ENCODE measurements at regions not wholly inside any gene's neighbourhood (a gene's known extent, or its start where the extent isn't known, plus 50 kb on each side); places are given as distances from the start of the nearest gene placed in this dataset.

DNA sequence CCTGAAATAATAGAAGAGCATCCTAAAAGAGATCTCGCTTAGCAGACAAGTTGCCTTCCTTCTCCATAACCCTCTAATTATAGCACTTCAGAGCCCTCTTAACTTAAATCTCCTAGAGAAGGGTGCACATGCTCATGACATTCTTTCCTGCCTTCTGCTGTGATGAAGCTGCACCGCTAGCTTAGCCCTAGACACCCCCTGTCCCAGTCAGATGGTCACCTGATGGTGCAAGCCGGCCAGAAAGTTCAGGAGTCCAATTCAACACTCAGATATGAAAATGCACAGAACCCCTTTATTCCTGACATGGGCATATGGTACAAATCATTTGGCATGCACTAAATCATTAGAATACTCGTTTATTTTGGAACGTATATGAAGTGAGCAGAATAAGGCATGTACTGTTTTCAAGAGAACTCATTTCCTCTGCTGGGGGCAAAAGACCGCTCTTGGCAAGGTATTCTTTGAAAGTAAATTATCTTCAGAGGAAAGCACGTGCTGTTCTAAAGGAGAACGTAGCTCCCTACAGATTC, 420.4 kb upstream of the PROK2 start:
- peaks cover 4% of the 10 kb centered on the region for H3K36me3 Mint-ChIP-seq
- no peak for DNase-seq
- no peaks in the 10 kb centered on the region for H3K4me1 Mint-ChIP-seq
- no peaks in the 10 kb centered on the region for H3K36me3 ChIP-seq (ENCODE audit: control insufficient read depth, insufficient read depth, low read length)
- H3K27ac Mint-ChIP-seq: no peak overlapping the region
- ATAC-seq (ENCODE audit: low read depth in 2 of 2): no peak
- H3K27ac ChIP-seq (ENCODE audit: insufficient read depth, low read length, poor library complexity, severe bottlenecking): no peak overlapping the region
- H3K27me3 ChIP-seq (ENCODE audit: control insufficient read depth, insufficient read depth, low read length): peaks cover 3% of the 10 kb centered on the region
- H3K4me3 Mint-ChIP-seq: no peak overlapping the region
- H3K27me3 Mint-ChIP-seq: peaks cover 31% of the 10 kb centered on the region
- peaks cover 6 to 7% of the 10 kb centered on the region in 2 experiments for H3K9me3 ChIP-seq (ENCODE audit: control insufficient read depth in 2 of 2, low read length in 2 of 2)
- no peak overlapping the region for H3K4me3 ChIP-seq (ENCODE audit: low read depth, low read length)
- peaks cover 0 to 12% (median 1%) of the 10 kb centered on the region in 7 donors for H3K9me3 Mint-ChIP-seq
- no peaks in the 10 kb centered on the region for H3K4me1 ChIP-seq (ENCODE audit: control insufficient read depth, insufficient read depth, low read length, poor library complexity, severe bottlenecking)

DNA sequence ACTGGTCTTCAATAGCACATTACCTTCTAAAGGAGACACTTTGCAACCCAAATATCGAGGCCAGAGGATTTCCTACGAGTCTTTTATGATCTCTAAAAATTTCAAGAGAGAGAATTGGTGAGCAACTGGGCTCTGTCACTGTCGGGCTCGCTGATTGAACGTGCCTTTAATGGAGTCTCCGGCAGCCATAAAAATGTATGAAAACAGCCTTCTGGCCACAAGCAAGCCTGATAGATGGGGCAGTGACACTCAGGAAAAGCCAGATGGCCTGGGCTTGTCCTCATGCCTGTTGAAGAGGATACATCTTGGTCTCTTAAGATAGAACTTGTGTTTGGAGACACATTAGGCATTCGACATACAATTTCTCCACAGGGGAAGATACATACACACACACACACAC, 419.5 kb upstream of the PROK2 start:
- peaks cover 0 to 22% (median 2%) of the 10 kb centered on the region in 7 donors for H3K9me3 Mint-ChIP-seq
- no peak for DNase-seq
- Histone ChIP-seq H3K36me3 (ENCODE audit: control insufficient read depth, insufficient read depth, low read length) (no peaks in the 10 kb centered on the region), H3K4me1 (ENCODE audit: control insufficient read depth, insufficient read depth, low read length, poor library complexity, severe bottlenecking) (no peaks in the 10 kb centered on the region), H3K9me3 (ENCODE audit: control insufficient read depth in 2 of 2, low read length in 2 of 2) (peaks cover 7 to 10% of the 10 kb centered on the region in 2 experiments), H3K27me3 (ENCODE audit: control insufficient read depth, insufficient read depth, low read length) (peaks cover 3% of the 10 kb centered on the region), H3K27ac (ENCODE audit: insufficient read depth, low read length, poor library complexity, severe bottlenecking) (no peak overlapping the region), H3K4me3 (ENCODE audit: low read depth, low read length) (no peak overlapping the region)
- no peaks in the 10 kb centered on the region for H3K4me1 Mint-ChIP-seq
- no peak overlapping the region for H3K27ac Mint-ChIP-seq
- no peak overlapping the region for H3K4me3 Mint-ChIP-seq
- H3K27me3 Mint-ChIP-seq: peaks cover 31% of the 10 kb centered on the region
- no peak for ATAC-seq (ENCODE audit: low read depth in 2 of 2)
- peaks cover 4% of the 10 kb centered on the region for H3K36me3 Mint-ChIP-seq

DNA sequence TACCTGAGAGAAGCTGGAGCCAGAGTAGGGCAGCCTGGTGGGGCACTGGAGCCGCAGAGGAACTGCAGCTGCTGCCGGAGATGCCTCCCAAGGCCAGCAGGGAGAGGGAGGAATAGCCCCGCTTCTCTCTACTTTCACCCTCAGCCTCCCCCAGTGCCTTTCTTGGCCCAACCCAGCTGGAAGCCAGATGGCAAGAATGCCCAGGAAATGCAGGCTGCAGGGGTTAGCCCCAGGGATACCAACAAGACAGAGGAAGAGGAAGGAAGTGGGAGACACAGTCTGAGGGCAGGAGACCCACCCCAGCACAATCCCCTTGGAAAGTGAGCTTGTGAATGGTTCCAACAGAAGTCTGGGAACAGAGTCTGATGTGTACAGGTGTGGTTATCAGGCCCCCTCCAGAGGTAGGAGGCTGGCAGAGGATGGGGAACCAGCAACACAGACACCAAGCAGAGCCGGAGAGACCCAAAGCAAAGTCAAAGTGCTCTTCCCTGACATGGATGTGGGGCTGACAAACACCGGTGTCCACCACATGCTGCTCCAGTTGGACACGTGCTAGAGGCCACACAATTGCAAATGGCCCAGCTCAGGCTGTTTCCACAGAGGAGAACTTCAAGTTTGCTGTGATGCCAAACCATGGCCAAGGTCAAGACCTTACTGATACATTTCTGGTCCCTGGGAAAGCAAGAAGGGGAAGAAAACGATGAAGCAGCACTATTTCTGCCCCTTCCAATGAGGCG, 418.8 kb upstream of the PROK2 start:
- Mint-ChIP-seq H3K9me3 (peaks cover 0 to 24% (median 3%) of the 10 kb centered on the region in 7 donors), H3K27ac (no peak overlapping the region), H3K27me3 (peaks cover 31% of the 10 kb centered on the region), H3K4me1 (no peaks in the 10 kb centered on the region), H3K36me3 (peaks cover 4% of the 10 kb centered on the region), H3K4me3 (no peak overlapping the region)
- peaks cover 7 to 10% of the 10 kb centered on the region in 2 experiments for H3K9me3 ChIP-seq (ENCODE audit: control insufficient read depth in 2 of 2, low read length in 2 of 2)
- H3K36me3 ChIP-seq (ENCODE audit: control insufficient read depth, insufficient read depth, low read length): no peaks in the 10 kb centered on the region
- H3K27me3 ChIP-seq (ENCODE audit: control insufficient read depth, insufficient read depth, low read length): peaks cover 3% of the 10 kb centered on the region
- H3K4me1 ChIP-seq (ENCODE audit: control insufficient read depth, insufficient read depth, low read length, poor library complexity, severe bottlenecking): no peaks in the 10 kb centered on the region
- H3K27ac ChIP-seq (ENCODE audit: insufficient read depth, low read length, poor library complexity, severe bottlenecking): no peak overlapping the region
- no peak for ATAC-seq (ENCODE audit: low read depth in 2 of 2)
- no peak overlapping the region for H3K4me3 ChIP-seq (ENCODE audit: low read depth, low read length)
- DNase-seq: no peak

DNA sequence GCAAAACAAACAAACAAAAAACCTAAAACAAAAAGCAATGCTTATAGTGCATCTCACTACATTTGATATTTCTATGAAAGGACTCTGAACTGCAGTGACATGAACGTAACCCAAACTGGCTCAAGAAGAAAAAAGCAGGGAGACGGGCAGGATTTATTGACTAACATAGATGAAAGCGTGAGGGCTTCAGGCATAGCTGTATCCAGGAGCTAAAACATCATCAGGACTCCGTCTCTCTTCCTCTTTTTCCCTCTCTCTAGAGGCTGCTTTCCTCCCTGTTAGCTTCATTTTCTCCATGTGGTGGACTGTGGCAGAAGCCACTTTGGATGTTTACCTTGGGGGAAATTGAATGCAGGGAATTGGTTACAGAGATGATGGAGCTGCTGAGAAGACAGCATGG, 418.2 kb upstream of the PROK2 start:
- Histone ChIP-seq H3K27ac (ENCODE audit: insufficient read depth, low read length, poor library complexity, severe bottlenecking) (no peak overlapping the region), H3K4me1 (ENCODE audit: control insufficient read depth, insufficient read depth, low read length, poor library complexity, severe bottlenecking) (no peaks in the 10 kb centered on the region), H3K9me3 (ENCODE audit: control insufficient read depth in 2 of 2, low read length in 2 of 2) (peaks cover 7 to 10% of the 10 kb centered on the region in 2 experiments), H3K36me3 (ENCODE audit: control insufficient read depth, insufficient read depth, low read length) (no peaks in the 10 kb centered on the region), H3K27me3 (ENCODE audit: control insufficient read depth, insufficient read depth, low read length) (peaks cover 3% of the 10 kb centered on the region), H3K4me3 (ENCODE audit: low read depth, low read length) (no peak overlapping the region)
- no peak overlapping the region for H3K4me3 Mint-ChIP-seq
- H3K27me3 Mint-ChIP-seq: peaks cover 31% of the 10 kb centered on the region
- no peaks in the 10 kb centered on the region for H3K4me1 Mint-ChIP-seq
- no peak for DNase-seq
- H3K27ac Mint-ChIP-seq: no peak overlapping the region
- H3K9me3 Mint-ChIP-seq: peaks cover 0 to 24% (median 3%) of the 10 kb centered on the region in 7 donors
- no peak for ATAC-seq (ENCODE audit: low read depth in 2 of 2)
- peaks cover 4% of the 10 kb centered on the region for H3K36me3 Mint-ChIP-seq

DNA sequence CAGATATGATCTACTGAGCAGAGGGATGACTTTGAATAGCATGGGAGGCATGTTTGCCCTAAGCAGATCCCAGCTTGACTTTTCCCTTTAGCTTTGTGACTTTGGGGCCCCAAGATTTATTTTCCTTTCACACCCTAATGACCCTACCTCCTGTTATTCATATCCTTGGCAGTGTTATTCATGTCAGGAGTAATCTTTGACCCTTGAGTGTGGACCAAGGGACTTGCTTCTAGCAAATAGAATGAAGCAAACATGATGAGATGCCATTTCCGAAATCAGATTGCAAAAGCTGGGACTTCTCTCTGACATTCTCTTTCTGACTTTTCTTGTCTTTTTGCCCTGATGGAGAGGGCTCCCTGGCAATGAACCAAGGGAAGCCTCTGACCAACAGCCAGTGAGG, 415.4 kb upstream of the PROK2 start:
- peaks cover 0 to 24% (median 2%) of the 10 kb centered on the region in 7 donors for H3K9me3 Mint-ChIP-seq

DNA sequence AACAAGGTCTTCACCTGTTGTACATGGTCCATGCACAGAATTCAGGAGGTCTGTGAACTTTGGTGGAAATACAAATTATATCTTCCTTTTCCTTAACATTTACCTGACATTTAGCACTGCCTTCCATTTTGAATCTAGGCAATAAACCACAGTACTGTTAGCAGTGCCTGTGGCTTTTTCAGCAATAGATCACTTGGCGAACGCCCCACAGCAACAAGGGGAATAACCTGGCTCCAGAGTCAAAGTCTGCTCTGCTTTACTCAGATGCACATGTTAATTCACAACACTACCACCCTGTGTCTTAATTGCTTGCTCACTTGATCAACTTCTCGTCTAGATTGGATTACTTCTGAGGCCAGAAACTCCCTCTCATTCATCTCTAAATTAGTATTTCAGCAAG, 414.6 kb upstream of the PROK2 start:
- H3K4me1 ChIP-seq (ENCODE audit: control insufficient read depth, insufficient read depth, low read length, poor library complexity, severe bottlenecking): no peaks in the 10 kb centered on the region
- DNase-seq: no peak
- no peak overlapping the region for H3K27ac ChIP-seq (ENCODE audit: insufficient read depth, low read length, poor library complexity, severe bottlenecking)
- Mint-ChIP-seq H3K9me3 (peaks cover 0 to 24% (median 2%) of the 10 kb centered on the region in 7 donors), H3K27me3 (peaks cover 14% of the 10 kb centered on the region), H3K27ac (no peak overlapping the region), H3K4me1 (no peaks in the 10 kb centered on the region), H3K36me3 (peaks cover 4% of the 10 kb centered on the region), H3K4me3 (no peak overlapping the region)
- ATAC-seq (ENCODE audit: low read depth in 2 of 2): no peak
- H3K36me3 ChIP-seq (ENCODE audit: control insufficient read depth, insufficient read depth, low read length): no peaks in the 10 kb centered on the region
- H3K9me3 ChIP-seq (ENCODE audit: control insufficient read depth in 2 of 2, low read length in 2 of 2): peaks cover 7 to 10% of the 10 kb centered on the region in 2 experiments
- peaks cover 3% of the 10 kb centered on the region for H3K27me3 ChIP-seq (ENCODE audit: control insufficient read depth, insufficient read depth, low read length)
- no peak overlapping the region for H3K4me3 ChIP-seq (ENCODE audit: low read depth, low read length)

More for the DNA sequence above, 415.4 kb upstream of the PROK2 start:
- Mint-ChIP-seq H3K4me3 (no peak overlapping the region), H3K4me1 (no peaks in the 10 kb centered on the region), H3K27ac (no peak overlapping the region), H3K27me3 (peaks cover 18% of the 10 kb centered on the region), H3K36me3 (peaks cover 4% of the 10 kb centered on the region)
- no peak overlapping the region for H3K4me3 ChIP-seq (ENCODE audit: low read depth, low read length)
- DNase-seq (no peak), ATAC-seq (ENCODE audit: low read depth in 2 of 2) (no peak)
- H3K27ac ChIP-seq (ENCODE audit: insufficient read depth, low read length, poor library complexity, severe bottlenecking): no peak overlapping the region
- H3K9me3 ChIP-seq (ENCODE audit: control insufficient read depth in 2 of 2, low read length in 2 of 2): peaks cover 7 to 10% of the 10 kb centered on the region in 2 experiments
- H3K4me1 ChIP-seq (ENCODE audit: control insufficient read depth, insufficient read depth, low read length, poor library complexity, severe bottlenecking): no peaks in the 10 kb centered on the region
- H3K36me3 ChIP-seq (ENCODE audit: control insufficient read depth, insufficient read depth, low read length): no peaks in the 10 kb centered on the region
- peaks cover 3% of the 10 kb centered on the region for H3K27me3 ChIP-seq (ENCODE audit: control insufficient read depth, insufficient read depth, low read length)

DNA sequence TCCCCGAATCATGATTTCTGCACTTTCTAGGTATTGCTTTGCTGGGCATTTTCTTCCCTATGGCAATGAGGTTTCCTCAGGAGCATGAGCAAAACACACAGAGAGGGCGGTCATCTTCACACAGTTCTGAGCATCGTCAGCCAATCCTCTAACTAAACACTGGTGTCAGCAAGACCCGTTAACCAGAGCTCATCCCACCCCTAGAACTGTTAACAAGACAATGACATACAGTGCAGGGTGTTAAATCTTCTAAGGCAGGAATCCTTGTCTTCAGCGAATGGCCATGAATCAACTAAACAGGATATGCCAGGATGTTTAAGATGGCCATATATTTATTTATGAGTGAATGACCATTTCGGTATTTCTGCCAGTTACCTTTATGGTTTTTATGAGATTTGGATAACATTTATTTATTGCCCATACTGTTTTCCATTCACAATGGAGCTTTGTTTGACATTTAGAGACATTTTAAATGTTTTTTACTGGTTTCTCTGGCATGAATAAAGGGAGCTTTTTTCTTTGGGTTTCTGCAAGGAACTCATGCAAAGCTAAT, 411.5 kb upstream of the PROK2 start:
- no peak overlapping the region for H3K27ac ChIP-seq (ENCODE audit: insufficient read depth, low read length, poor library complexity, severe bottlenecking)
- DNase-seq: no peak
- H3K27me3 ChIP-seq (ENCODE audit: control insufficient read depth, insufficient read depth, low read length): no peaks in the 10 kb centered on the region
- no peaks in the 10 kb centered on the region for H3K36me3 ChIP-seq (ENCODE audit: control insufficient read depth, insufficient read depth, low read length)
- peaks cover 8 to 10% of the 10 kb centered on the region in 2 experiments for H3K9me3 ChIP-seq (ENCODE audit: control insufficient read depth in 2 of 2, low read length in 2 of 2)
- peaks cover 0 to 23% (median 6%) of the 10 kb centered on the region in 7 donors for H3K9me3 Mint-ChIP-seq
- ATAC-seq (ENCODE audit: low read depth in 2 of 2): no peak
- no peaks in the 10 kb centered on the region for H3K4me1 ChIP-seq (ENCODE audit: control insufficient read depth, insufficient read depth, low read length, poor library complexity, severe bottlenecking)
- H3K4me3 ChIP-seq (ENCODE audit: low read depth, low read length): no peak overlapping the region
- H3K4me1 Mint-ChIP-seq: no peaks in the 10 kb centered on the region
- H3K36me3 Mint-ChIP-seq: peaks cover 4% of the 10 kb centered on the region
- H3K27me3 Mint-ChIP-seq: no peaks in the 10 kb centered on the region
- H3K27ac Mint-ChIP-seq: peak overlapping the region in 2 of 3 donors; percentile 27 to 32
- H3K4me3 Mint-ChIP-seq: no peak overlapping the region
